ENCODE measurements at regions not wholly inside any gene's neighbourhood (a gene's known extent, or its start where the extent isn't known, plus 50 kb on each side); places are given as distances from the start of the nearest gene placed in this dataset.

DNA sequence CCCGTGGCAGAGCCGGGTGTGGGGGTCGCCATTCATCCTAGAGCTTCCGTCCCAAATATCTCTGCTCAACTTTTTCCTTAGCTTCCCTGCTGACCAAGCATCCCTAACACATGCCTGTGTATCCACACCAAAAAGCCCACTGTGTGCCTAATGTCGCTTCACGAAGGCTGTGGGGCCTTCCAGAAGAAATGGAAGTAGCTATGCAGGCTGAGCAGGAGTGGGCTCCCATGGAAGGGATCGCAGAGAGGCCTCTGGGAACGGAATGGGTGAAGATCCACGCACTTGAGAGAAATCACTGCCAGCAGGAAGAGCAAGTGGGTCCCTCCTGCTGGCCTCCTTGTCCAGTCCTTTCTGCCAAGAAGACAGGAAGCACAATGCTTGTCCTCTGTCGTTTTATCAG lies 136.0 kb downstream of the SOX1 start:
- Histone ChIP-seq H3K9ac (ENCODE audit: low read length) (no peak overlapping the region), H3K4me2 (ENCODE audit: low read length) (no peak overlapping the region), H3K27ac (ENCODE audit: low read depth, low read length) (no peak overlapping the region), H3K23ac (ENCODE audit: low read length) (no peak overlapping the region), H2BK5ac (ENCODE audit: low read depth, low read length, poor library complexity) (no peak overlapping the region), H2BK120ac (ENCODE audit: insufficient read depth, low read length, poor library complexity) (no peak overlapping the region), H3K4me3 (ENCODE audit: low read depth, low read length) (no peak overlapping the region), H3K79me2 (ENCODE audit: control insufficient read depth, insufficient read depth, low read length, poor library complexity) (no peaks in the 10 kb centered on the region), H3K18ac (ENCODE audit: low read length) (no peak overlapping the region), H4K8ac (ENCODE audit: low read depth, low read length) (no peak overlapping the region), H3K27me3 (ENCODE audit: insufficient read depth, low read length) (peaks cover 13% of the 10 kb centered on the region), H3K4ac (ENCODE audit: low read depth, low read length) (no peak overlapping the region), H4K12ac (ENCODE audit: low read depth, low read length) (no peak overlapping the region), H4K91ac (ENCODE audit: low read depth, low read length) (no peak overlapping the region), H2AFZ (ENCODE audit: insufficient read depth, low read length, poor library complexity) (no peak overlapping the region), H2AK5ac (ENCODE audit: low read length) (no peak overlapping the region), H3K14ac (ENCODE audit: low read length) (no peak overlapping the region), H2BK12ac (ENCODE audit: low read length) (no peak overlapping the region), H3K9me3 (ENCODE audit: insufficient read depth, low read depth, low read length) (peaks cover 6% of the 10 kb centered on the region), H3K4me1 (ENCODE audit: control insufficient read depth in 1 of 2, insufficient read depth in 2 of 2, low read length in 2 of 2) (peaks cover 5% of the 10 kb centered on the region in 2 experiments), H3K36me3 (ENCODE audit: control insufficient read depth in 1 of 2, insufficient read depth in 2 of 2, low read length in 2 of 2) (no peaks in the 10 kb centered on the region), H3K79me1 (ENCODE audit: low read length) (no peaks in the 10 kb centered on the region)
- WGBS (ENCODE audit: extremely low coverage, insufficient coverage, insufficient read length): no CpG with 5 or more reads among the region's 10 CpGs
- no peak for DNase-seq

DNA sequence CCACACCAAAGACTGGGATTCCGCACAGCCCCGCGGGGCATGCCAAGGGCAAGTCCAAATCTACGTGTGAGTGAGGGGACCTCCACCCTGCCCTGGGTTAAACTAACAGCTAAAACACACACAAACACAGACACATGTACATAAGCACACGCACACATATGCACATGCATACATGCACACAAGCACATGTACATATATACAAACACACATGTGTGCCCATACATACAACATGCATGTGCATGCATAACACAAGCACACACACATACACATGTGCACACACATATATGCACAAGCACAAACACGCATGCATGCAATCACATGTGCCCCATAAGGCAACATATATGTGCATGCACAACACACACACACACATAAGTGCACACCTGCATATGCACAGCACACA lies 136.7 kb downstream of the SOX1 start:
- Histone ChIP-seq H4K91ac (ENCODE audit: low read depth, low read length) (no peak overlapping the region), H3K23ac (ENCODE audit: low read length) (no peak overlapping the region), H3K9ac (ENCODE audit: low read length) (no peak overlapping the region), H3K4ac (ENCODE audit: low read depth, low read length) (no peak overlapping the region), H4K12ac (ENCODE audit: low read depth, low read length) (no peak overlapping the region), H2BK5ac (ENCODE audit: low read depth, low read length, poor library complexity) (no peak overlapping the region), H3K4me2 (ENCODE audit: low read length) (no peak overlapping the region), H2AFZ (ENCODE audit: insufficient read depth, low read length, poor library complexity) (no peak overlapping the region), H3K27me3 (ENCODE audit: insufficient read depth, low read length) (peaks cover 13% of the 10 kb centered on the region), H3K4me1 (ENCODE audit: control insufficient read depth in 1 of 2, insufficient read depth in 2 of 2, low read length in 2 of 2) (peaks cover 5% of the 10 kb centered on the region in 2 experiments), H3K9me3 (ENCODE audit: insufficient read depth, low read depth, low read length) (peaks cover 6% of the 10 kb centered on the region), H3K36me3 (ENCODE audit: control insufficient read depth in 1 of 2, insufficient read depth in 2 of 2, low read length in 2 of 2) (no peaks in the 10 kb centered on the region), H3K27ac (ENCODE audit: low read depth, low read length) (no peak overlapping the region), H2AK5ac (ENCODE audit: low read length) (no peak overlapping the region), H3K4me3 (ENCODE audit: low read depth, low read length) (peak overlapping the region; percentile 10), H2BK120ac (ENCODE audit: insufficient read depth, low read length, poor library complexity) (no peak overlapping the region), H3K14ac (ENCODE audit: low read length) (no peak overlapping the region), H4K8ac (ENCODE audit: low read depth, low read length) (no peak overlapping the region), H3K79me2 (ENCODE audit: control insufficient read depth, insufficient read depth, low read length, poor library complexity) (no peaks in the 10 kb centered on the region), H3K18ac (ENCODE audit: low read length) (no peak overlapping the region), H3K79me1 (ENCODE audit: low read length) (no peaks in the 10 kb centered on the region), H2BK12ac (ENCODE audit: low read length) (no peak overlapping the region)
- no CpG with 5 or more reads among the region's 6 CpGs for WGBS (ENCODE audit: extremely low coverage, insufficient coverage, insufficient read length)
- no peak for DNase-seq

DNA sequence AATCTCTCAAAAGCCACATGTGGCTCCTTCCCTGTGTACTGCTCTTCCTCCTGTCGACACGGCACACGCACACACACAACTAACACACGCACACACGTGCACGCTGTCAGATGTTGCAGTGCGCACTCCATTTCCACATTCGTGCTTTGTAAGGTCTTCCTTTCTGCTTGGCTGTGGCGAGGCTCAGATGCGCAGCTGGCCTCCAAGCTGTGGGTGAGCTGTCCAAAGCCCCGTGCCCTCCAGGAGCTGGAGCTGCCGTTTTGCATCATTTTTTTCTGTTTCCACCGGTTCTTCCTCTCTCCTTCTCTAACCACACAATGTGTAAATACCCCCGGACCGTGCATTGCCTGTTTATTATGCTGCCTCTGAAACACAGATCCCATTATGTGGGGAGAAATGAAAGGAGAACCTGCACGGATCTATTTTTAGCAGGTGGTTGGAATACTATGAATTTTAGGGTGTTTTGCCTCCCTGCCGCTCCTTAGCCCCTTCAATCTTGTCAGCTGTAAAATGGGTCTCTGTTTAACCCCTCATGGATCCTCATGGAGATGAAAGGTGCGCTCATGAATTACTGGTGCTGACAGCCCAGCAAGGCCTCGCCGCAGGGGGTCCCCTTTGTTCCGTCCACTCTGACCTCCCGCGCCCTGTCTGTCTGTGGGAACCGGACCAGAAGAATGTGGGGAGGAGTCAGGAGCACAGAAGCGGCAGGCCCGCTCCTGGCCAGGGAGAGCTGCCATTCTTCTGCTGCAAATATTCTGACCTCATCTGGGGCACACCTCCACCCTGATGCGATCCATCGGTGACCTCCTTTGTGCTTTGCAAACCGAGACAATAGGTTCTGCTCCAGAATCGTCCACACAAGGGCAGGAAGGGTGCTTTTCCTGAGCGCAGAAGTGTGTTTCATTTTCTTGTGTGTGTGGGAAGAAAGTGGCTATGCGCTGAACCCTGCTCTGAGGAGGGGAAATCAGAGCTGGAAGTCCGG lies 137.7 kb downstream of the SOX1 start:
- Histone ChIP-seq H2AFZ (ENCODE audit: insufficient read depth, low read length, poor library complexity) (no peak overlapping the region), H2BK120ac (ENCODE audit: insufficient read depth, low read length, poor library complexity) (no peak overlapping the region), H3K9me3 (ENCODE audit: insufficient read depth, low read depth, low read length) (peaks cover 6% of the 10 kb centered on the region), H3K18ac (ENCODE audit: low read length) (no peak overlapping the region), H4K12ac (ENCODE audit: low read depth, low read length) (no peak overlapping the region), H3K79me1 (ENCODE audit: low read length) (no peaks in the 10 kb centered on the region), H2BK5ac (ENCODE audit: low read depth, low read length, poor library complexity) (no peak overlapping the region), H3K4me2 (ENCODE audit: low read length) (peak overlapping the region; percentile 27), H2BK12ac (ENCODE audit: low read length) (no peak overlapping the region), H4K91ac (ENCODE audit: low read depth, low read length) (no peak overlapping the region), H3K23ac (ENCODE audit: low read length) (no peak overlapping the region), H3K9ac (ENCODE audit: low read length) (no peak overlapping the region), H4K8ac (ENCODE audit: low read depth, low read length) (no peak overlapping the region), H3K36me3 (ENCODE audit: control insufficient read depth in 1 of 2, insufficient read depth in 2 of 2, low read length in 2 of 2) (no peaks in the 10 kb centered on the region), H3K4ac (ENCODE audit: low read depth, low read length) (no peak overlapping the region), H3K79me2 (ENCODE audit: control insufficient read depth, insufficient read depth, low read length, poor library complexity) (no peaks in the 10 kb centered on the region), H3K4me1 (ENCODE audit: control insufficient read depth in 1 of 2, insufficient read depth in 2 of 2, low read length in 2 of 2) (peaks cover 5% of the 10 kb centered on the region in 2 experiments), H3K27ac (ENCODE audit: low read depth, low read length) (no peak overlapping the region), H3K14ac (ENCODE audit: low read length) (no peak overlapping the region), H3K27me3 (ENCODE audit: insufficient read depth, low read length) (peaks cover 13% of the 10 kb centered on the region), H3K4me3 (ENCODE audit: low read depth, low read length) (peak overlapping the region; percentile 6), H2AK5ac (ENCODE audit: low read length) (no peak overlapping the region)
- no CpG with 5 or more reads among the region's 33 CpGs for WGBS (ENCODE audit: extremely low coverage, insufficient coverage, insufficient read length)
- no peak for DNase-seq

DNA sequence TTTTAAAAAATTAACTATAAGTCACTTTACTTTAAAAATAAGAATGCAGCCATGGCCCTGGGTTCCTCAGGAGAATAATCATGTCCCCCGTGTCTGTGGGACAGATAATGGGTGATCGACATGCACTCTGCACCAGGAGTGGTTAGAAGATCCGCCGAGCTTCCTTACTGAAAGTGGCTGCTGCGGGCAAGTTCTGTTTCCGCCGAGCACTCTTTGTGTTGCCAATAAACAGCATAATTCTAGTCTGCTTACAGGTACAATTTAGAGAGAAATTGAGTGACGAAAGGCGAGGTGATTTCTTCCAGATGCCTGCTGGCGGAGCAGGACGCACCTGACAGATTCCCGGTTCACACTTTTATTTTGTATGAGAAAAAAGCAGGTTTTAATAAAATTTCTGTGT lies 139.0 kb downstream of the SOX1 start:
- peaks cover 6% of the 10 kb centered on the region for H3K9me3 ChIP-seq (ENCODE audit: insufficient read depth, low read depth, low read length)
- WGBS (ENCODE audit: extremely low coverage, insufficient coverage, insufficient read length): no CpG with 5 or more reads among the region's 12 CpGs
- H2BK12ac ChIP-seq (ENCODE audit: low read length): no peak overlapping the region
- H3K14ac ChIP-seq (ENCODE audit: low read length): no peak overlapping the region
- H3K27ac ChIP-seq (ENCODE audit: low read depth, low read length): no peak overlapping the region
- H2AK5ac ChIP-seq (ENCODE audit: low read length): no peak overlapping the region
- no peak overlapping the region for H3K4me3 ChIP-seq (ENCODE audit: low read depth, low read length)
- H3K4me2 ChIP-seq (ENCODE audit: low read length): no peak overlapping the region
- H3K79me1 ChIP-seq (ENCODE audit: low read length): no peaks in the 10 kb centered on the region
- no peak overlapping the region for H4K12ac ChIP-seq (ENCODE audit: low read depth, low read length)
- no peaks in the 10 kb centered on the region for H3K36me3 ChIP-seq (ENCODE audit: control insufficient read depth in 1 of 2, insufficient read depth in 2 of 2, low read length in 2 of 2)
- no peak overlapping the region for H4K8ac ChIP-seq (ENCODE audit: low read depth, low read length)
- no peak for DNase-seq
- H2BK5ac ChIP-seq (ENCODE audit: low read depth, low read length, poor library complexity): no peak overlapping the region
- no peak overlapping the region for H3K4ac ChIP-seq (ENCODE audit: low read depth, low read length)
- H3K18ac ChIP-seq (ENCODE audit: low read length): no peak overlapping the region
- peaks cover 13% of the 10 kb centered on the region for H3K27me3 ChIP-seq (ENCODE audit: insufficient read depth, low read length)
- H3K9ac ChIP-seq (ENCODE audit: low read length): no peak overlapping the region
- H3K4me1 ChIP-seq (ENCODE audit: control insufficient read depth in 1 of 2, insufficient read depth in 2 of 2, low read length in 2 of 2): peaks cover 5% of the 10 kb centered on the region in 2 experiments
- no peak overlapping the region for H4K91ac ChIP-seq (ENCODE audit: low read depth, low read length)
- no peak overlapping the region for H2AFZ ChIP-seq (ENCODE audit: insufficient read depth, low read length, poor library complexity)
- H3K79me2 ChIP-seq (ENCODE audit: control insufficient read depth, insufficient read depth, low read length, poor library complexity): no peaks in the 10 kb centered on the region
- H3K23ac ChIP-seq (ENCODE audit: low read length): no peak overlapping the region
- H2BK120ac ChIP-seq (ENCODE audit: insufficient read depth, low read length, poor library complexity): no peak overlapping the region

All from trophoblast cell (in vitro differentiated cells and primary cell).